ENCODE measurements at regions not wholly inside any gene's neighbourhood (a gene's known extent, or its start where the extent isn't known, plus 50 kb on each side); places are given as distances from the start of the nearest gene placed in this dataset.
"Not testable (repeated sequence)": the region's sequence is repeated elsewhere in the genome, so short reads cannot be mapped to it uniquely, and the experiment has no call there.

DNA sequence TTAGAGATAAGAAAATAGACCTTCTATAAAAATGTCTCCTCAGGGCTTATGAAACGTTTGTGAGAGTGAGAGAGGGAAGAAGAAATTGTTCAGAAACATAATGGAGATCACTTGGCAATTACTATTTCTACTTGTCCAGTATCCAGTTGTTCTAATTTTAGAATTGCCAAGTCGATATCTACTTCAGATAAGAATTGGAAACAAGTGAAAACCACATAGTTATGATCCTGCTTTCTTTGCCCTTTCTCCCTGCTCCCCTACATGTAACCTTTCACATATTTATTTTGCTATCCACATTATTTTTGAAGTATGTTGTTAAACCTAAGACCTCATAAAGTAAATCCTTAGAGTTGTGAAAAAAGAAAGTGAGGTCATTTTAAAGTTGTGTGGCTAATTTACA, 1154.7 kb upstream of the ADGRL2 start:
- ChIA-PET CTCF (no interaction called here), POLR2A (no interaction called here)

DNA sequence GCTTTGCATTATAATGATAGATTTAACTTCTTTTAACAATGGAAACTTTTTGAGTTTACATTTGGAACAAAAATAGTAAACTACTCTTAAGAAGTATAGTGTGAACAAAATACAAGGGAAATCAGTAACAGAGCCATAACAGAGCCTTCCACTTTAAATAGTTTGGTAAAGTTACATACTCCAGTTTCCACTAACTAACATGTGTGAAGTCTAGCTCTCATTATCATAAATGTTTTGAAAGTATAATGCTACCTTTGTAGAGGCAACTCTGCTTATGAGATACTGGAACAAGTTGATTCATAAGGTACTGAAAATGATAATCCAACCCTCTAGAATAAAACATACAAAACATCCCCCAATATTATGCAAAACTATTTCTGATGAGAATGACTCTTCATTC, 1155.1 kb upstream of the ADGRL2 start:
- POLR2A ChIA-PET: no interaction called here

DNA sequence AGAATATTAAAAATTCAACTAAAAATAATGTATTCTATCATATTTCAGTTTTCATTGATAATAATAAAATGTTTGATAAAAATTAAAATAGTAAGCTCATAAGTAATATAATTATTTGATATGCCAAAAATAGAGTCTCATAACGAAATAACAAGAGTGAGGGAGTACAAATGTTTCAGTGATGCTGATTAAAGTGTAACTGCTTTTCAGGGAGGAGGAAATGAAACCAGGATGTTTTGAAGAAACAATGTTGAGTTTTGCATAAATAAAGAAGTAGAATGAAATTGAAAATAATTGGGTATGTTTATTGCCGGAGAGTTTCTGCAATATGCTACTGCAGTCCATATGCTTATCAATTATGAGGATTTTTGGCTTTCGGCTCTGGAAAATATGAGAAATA, 1159.8 kb upstream of the ADGRL2 start:
- ChIA-PET CTCF (interaction anchor here (0.7 kb wide), 1 partner anchor 1754 kb away, joined by 3 read pairs; no protein-coding TSS in a partner anchor), POLR2A (no interaction called here)

More for the DNA sequence above, 1155.1 kb upstream of the ADGRL2 start:
- CTCF ChIA-PET: no interaction called here

DNA sequence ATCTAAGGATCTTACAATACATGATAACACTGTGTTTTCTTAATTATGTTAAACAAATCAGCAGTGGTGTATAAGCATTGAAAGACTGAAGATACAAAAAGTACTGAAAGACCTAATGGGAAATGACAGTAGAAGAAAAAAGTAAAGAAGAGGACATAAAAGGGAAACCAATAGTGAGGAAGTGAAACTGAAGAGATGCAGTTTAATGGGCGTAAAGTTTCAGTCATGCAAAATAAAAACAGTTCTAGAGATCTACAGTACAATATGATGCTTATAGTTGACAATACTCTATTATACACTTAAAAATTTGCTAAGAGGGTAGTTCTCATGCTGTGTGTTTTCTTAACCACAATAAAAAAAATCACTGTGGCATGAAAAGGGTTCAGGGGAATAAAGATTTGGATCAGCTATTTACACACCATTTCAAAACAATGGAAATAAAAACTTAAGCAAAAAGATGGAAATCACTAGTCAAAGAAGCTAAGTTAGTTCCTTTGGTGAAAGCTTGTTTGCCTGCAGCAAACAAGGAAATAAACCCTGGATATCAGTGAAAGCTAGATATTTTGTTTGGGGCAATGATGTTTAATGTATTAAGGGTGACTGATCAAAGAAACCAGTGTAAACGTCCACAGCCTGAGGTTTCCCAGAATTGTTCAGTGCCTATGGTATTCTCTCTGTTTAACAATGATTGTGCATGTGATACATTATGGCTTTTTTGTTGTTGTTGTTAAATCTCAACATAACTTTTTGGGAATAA, 1160.8 kb upstream of the ADGRL2 start:
- POLR2A ChIA-PET: no interaction called here

DNA sequence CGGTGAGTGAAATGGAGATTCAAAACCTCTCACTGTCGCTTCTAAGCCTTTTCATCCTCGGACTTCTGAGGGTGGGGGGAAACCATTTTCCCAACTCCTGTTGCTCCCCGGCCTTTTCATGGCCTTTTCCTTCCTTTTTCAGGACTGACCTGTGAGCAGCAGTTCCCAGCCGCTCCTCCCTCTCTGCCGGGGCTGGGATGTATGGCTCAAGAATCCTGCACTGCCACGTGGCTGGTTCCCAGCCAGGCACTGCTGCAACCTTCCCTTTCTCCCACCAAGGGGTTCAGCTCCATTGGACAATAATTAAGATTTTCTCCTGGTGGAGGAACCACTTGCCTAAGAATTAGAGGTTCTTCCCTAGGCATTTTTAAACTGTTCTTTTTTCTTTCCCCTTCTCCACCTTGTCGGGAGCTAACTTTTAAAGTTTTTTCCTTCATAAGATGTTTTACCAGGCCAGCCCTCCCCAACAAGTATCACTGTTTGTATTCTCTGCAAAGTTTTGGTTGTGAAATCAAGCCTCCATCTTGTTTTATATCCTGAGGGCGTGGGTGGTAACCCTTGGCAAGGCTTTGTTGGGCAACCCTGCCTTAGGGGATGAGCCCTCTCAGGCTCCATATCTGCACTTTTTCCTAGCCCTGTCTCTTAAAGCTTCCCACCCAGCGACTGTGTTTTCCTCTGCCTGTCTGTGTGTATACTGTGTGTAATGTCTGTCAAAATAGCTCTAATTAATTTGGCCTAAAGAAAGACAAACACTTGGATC, 1166.6 kb upstream of the ADGRL2 start:
- POLR2A ChIA-PET: no interaction called here

More for the DNA sequence above, 1160.8 kb upstream of the ADGRL2 start:
- CTCF ChIA-PET: no interaction called here

DNA sequence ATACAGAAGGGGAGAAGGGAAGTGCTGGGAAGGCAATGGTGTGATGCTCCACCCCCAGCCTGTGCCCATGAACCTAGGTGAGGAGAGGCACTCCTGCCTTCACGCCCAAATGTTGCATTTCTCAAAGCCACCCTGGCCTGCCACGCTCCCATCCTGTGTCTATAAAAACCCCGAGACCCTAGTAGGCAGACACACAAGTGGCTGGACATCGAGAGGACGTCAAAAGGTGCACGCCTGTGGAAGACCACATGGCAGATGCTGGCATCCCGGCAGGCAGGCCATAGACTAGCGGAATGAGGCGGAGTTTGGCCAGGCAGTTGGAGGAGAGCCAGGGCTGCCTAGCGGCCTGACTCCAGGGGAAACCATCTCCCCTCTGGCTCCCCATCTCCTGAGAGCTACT, 1168.5 kb upstream of the ADGRL2 start:
- ChIA-PET POLR2A (no interaction called here), CTCF (no interaction called here)

More for the DNA sequence above, 1166.6 kb upstream of the ADGRL2 start:
- CTCF ChIA-PET: no interaction called here

DNA sequence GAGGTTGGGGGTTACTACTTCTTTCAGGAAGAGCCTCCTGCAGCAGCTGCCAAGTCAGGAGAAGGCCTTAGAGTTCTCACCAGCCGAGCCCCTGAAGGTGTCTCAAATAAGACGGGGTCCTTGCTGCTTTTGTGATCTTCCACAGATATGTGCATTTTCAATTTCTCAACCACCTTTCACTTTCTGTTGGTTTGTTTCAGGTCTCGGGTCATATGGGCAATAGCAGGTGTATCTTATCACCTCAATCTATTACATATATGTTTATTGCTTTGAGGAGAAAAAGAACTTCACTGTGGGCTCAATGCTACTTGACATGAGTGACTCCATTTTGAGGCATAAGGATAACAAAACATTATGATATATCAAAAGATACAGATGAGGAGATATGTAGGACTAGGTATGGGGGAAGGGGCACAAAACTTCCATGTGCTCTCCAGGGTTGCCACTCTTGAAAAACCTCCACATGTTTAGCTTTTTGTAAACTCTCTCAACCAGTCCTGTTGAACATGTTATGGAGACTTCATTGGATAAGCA, 1171.4 kb upstream of the ADGRL2 start:
- ChIA-PET POLR2A (no interaction called here), CTCF (no interaction called here)

DNA sequence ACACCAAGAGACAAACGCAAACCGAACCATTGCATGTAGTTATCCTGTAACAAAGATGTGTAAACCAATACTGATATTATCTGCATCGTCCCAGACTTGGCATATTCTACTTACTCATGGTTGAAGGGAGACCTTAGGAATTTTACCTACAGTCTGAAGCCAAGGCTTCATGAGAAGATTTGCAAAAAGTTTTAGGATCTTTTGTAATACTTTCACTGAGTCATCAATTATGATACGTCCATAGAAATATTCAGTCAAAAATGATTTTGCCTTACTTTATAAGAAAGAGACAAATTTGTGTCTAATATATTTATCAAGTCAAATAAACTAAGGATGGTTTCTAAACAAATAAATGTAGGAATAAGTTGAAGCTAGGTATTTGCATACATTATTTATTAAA, 1176.1 kb upstream of the ADGRL2 start:
- ChIA-PET CTCF (no interaction called here), POLR2A (no interaction called here)

DNA sequence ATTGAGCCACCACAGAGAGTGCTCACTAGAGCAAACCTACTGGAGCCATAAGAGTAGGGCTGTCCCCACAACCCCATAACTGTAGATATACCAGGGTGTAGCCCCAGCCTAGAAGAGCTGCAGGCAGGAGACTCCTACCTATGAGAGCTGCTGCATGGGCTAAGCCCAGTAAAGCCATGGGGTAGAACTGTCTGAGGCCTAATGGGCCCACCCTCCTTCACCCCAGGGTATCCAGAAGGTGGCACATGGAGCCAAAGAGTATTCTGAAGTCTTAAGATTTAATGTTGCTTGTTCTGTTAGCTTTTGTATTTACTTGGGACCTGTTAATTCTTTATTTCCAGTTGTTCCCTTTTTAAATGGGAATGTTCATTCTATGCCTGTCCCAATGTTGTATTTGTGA, 1193.7 kb upstream of the ADGRL2 start:
- ChIA-PET POLR2A (no interaction called here), CTCF (no interaction called here)

DNA sequence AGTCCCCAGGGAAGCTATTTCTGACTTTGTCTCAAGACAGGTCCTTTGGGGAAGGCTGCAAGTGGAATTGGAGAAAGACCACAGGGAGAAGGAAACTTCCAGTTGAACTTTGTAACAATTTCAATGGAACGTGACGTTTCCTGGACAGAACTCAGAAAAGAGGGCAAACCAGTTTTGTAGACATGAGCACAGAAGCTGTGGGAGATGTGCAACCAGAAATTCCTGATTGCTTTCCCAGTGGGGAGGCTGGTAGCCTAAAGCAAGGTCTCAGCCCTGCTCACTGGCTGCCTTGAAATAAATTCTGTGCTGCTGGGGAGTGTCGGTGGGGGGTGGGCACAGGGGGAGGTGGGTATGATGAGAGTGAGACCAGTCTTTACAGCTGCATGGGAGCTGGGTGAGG, 1206.7 kb upstream of the ADGRL2 start:
- POLR2A ChIA-PET: no interaction called here
- CTCF ChIA-PET: no interaction called here

DNA sequence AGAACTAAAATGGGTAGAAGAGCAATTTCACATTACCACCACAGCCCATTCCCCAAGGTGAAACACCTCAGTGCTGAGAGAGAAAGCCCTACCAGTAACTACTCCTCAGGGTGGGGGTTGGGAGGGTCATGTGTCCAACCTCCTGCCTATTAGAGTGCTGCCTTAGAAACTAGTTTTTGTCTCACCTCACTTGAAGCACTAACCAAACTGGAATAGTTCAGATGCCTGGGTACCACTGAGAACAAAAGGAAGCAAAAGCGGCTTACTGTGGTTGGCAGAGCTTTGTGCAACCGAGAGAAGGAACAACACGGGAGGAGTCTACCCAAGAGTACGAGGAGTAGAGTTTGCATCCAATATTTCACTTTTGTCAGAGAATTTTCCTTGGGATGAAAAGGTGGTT, 1207.5 kb upstream of the ADGRL2 start:
- ChIA-PET CTCF (no interaction called here), POLR2A (no interaction called here)

DNA sequence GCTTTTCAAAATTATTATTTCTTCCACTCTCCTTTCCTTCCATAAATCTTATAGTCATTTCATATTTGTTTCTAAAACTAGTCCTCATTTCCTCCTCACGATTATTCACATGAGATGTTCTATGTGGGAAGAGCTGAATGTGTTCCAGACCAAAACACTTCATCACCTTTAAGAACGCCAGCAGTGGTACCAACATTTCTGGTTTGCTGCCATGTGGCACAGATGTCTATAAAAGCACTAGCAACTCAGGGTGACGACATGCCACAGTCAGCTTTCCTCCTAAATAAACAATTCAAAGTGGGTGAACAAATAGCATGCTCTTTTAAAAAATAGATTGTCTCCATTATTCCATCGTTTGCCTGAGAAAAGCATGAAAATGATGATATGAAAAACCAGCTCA, 1217.8 kb upstream of the ADGRL2 start:
- ChIA-PET CTCF (no interaction called here), POLR2A (no interaction called here)

DNA sequence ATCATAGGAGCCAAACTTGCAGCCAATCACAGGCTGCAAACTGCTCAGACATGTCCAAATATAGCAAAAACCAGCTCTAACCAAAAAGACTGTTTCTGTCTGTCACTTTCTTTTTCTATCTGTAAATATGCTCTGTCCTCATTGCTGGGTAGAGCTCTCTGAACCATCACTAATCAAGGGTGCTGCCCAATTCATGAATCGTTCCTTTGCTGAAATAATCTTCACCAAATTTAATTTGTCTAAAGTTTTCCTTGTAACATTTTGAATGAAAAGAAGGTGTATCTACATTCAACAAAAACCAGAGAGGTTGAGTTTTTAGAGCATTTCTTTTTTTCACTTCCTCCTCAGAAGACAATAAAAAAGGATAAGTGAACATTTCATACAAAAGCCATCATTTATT, 1221.7 kb upstream of the ADGRL2 start:
- POLR2A ChIA-PET: no interaction called here
- CTCF ChIA-PET: no interaction called here

DNA sequence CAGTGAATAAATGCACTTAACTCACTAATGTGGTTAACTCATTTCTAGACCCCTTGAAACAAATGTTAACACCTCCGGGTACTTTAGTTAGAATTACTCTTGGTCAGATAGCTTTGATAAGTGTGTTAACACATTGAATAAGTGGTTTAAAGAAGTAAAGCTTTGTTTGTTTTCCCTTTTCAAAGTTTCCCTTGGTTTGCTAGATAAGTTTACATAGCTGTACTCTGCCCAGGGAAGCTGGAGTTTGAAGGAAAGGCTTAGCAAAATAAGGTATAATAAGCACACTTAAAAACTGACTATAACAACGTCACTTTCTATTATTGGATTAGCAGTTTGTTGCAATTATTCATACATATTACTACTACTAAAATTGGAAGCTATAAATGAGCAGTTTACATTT, 1233.9 kb upstream of the ADGRL2 start:
- CTCF ChIA-PET: no interaction called here

DNA sequence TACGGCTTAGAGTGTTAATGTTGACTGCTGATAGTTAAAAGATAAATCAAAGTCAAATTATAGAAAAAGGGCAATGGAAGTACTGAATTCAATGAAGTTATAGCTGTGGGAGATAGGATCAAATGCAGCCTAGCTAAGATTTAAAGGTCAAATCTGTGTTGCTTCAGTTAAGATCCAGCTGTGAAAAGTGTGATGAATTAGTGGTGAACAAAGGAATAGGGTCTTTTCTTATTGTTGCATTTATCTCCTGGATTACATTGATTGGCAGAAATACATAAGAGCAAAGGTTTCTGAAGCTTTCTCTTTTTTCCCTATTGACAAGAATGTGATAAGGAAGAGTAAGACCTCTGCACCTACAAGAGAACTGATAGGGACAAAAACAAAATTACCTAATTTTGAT, 1234.6 kb upstream of the ADGRL2 start:
- POLR2A ChIA-PET: no interaction called here
- CTCF ChIA-PET: no interaction called here

More for the DNA sequence above, 1233.9 kb upstream of the ADGRL2 start:
- POLR2A ChIA-PET: no interaction called here

DNA sequence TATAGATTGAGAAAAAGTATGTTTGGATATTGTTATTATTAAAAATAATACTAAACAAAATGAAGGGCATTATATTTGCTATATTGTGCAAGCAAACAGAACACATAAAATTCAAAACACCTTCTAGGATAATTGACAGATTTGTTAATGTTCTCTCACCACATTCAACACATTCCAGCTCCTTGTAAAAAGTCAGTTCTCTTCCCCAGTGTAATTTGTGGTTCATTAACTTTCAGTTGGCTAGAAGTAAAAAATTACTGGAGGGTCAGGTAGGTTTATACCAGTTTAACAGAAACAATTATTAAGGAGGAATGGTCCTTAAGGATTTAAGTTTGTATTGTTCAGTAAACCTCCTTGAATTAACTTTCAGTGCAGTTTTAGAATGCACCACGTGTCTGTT, 1235.3 kb upstream of the ADGRL2 start:
- POLR2A ChIA-PET: no interaction called here

DNA sequence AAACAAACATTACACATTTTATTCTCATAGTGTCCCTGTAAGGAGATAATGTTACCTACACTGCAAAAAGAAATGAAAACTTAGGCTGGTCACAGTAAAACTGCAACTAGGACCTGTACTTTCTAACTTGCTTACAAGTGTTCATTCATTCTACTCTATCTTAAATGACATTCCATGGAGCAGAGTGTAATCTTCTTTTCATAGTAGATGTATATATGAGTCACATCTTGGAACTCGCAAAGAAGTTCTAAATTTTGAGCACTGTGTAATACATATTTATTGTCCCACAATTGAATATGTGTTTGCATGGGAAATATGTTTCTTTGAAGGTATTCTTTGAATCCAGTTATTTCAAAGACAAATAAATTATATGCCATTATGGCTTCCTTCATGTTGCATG, 1258.5 kb upstream of the ADGRL2 start:
- POLR2A ChIA-PET: no interaction called here
- CTCF ChIA-PET: no interaction called here

More for the DNA sequence above, 1235.3 kb upstream of the ADGRL2 start:
- CTCF ChIA-PET: no interaction called here

DNA sequence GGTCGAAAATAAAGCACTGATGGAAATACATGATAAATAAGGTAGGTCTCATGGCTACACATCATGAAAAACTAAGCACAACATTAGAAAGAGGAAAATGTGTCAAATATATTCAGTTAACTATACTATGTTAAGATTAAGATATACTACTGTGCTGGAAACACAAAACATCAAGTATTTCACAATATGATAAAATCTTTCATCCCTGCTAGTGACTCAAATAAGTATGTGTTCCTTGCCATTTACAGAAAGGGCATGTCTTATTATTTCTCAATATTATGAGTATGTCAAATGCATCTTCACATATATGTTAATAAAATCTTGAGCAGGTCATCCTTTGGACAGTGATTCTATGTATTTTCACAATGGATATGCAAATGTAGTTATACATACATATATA, 1260.1 kb upstream of the ADGRL2 start:
- POLR2A ChIA-PET: no interaction called here
- CTCF ChIA-PET: no interaction called here

DNA sequence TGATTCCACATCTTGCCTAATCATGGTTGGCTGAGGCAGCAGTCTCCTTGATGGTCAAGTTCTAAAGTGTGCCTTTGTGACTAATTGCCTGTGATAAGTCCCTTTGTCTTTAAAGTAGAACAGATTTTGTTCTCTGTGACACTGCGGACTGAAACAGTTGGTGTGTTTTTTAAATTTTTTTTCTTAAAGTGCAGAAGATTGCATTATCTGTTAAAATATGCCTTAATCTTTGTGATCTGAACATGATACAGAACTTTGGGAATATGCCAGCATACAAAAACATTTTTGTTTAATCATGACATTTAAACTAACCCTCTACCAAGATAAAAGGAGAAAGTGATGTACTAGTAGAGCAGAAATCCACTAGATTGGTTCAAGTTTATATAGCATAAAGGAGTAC, 1260.6 kb upstream of the ADGRL2 start:
- POLR2A ChIA-PET: no interaction called here

DNA sequence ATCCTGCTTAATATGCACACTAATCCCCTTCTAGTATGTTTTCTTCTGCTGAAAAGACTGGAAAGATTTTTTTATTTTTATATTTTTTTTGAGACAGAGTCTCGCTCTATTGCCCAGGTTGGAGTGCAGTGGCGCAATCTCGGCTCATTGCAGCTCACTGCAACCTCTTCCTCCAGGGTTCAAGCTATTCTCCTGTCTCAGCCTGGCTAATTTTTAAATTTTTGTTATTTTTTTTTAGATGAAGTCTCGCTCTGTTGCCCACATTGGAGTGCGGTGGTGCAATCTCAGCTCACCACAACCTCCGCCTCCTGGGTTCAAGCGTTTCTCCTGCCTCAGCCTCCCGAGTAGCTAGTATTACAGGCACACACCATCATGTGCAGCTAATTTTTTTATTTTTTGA, 1261.4 kb upstream of the ADGRL2 start:
- POLR2A ChIA-PET, CTCF ChIA-PET: not testable (repeated sequence)

More for the DNA sequence above, 1260.6 kb upstream of the ADGRL2 start:
- CTCF ChIA-PET: no interaction called here

DNA sequence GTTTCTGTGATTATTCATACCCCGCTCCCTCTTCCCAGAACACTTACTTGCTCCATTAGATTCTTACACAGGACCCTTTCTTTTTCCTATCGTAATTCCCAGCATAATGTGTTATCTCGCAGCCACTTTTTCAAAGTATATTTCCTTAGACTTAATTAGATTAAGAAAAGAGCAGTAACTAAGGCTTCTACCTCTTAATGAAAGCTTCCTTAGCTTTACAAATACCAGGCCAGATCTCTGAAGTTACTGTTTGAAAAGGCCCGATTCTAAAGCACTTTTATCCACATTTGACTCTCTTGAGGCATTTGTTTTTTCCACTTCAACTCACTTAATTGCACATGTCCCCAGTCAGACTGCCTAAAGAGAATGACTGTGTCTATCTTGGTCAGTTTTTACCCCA, 1264.3 kb upstream of the ADGRL2 start:
- ChIA-PET CTCF (no interaction called here), POLR2A (no interaction called here)

DNA sequence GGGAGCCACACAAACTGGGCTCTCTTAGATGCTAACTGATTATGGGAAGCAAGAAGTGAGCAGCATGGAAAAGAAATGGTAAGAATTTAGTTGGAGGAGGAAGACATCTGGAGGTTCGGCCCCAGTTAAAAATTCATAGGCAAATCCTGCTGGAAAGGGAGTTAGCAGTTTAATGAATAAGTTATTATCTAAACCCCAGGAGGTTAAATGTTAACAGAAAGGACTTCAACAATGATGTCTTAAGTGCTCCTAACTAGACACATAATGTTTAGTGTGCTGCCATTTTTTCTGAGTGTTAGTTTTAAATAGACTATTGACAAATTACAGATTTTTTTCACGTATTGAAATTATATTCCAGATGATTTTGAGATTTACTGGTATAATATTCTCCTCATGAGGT, 1265.3 kb upstream of the ADGRL2 start:
- ChIA-PET POLR2A (no interaction called here), CTCF (no interaction called here)
